Neural crest cell (in vitro differentiated cells): ENCODE measurements at regions not wholly inside any gene's neighbourhood (a gene's known extent, or its start where the extent isn't known, plus 50 kb on each side); places are given as distances from the start of the nearest gene placed in this dataset.

ENCODE experiments used
- DNase-seq: peaks from one replicate; pipeline ENCODE4 v3.0.0; 2021; ENCODE audit warnings: low read depth, mixed read lengths, low spot score
- H3K27ac Mint-ChIP-seq: one replicate; pipeline ENCODE4 v1.8.0; 2021; ENCODE audit warnings: mild to moderate bottlenecking, mixed read lengths; ENCODE audit not compliant: unreplicated experiment
- H3K27me3 Mint-ChIP-seq: 2 replicates; pipeline ENCODE4 v1.8.0; 2021; ENCODE audit warnings: low read depth, mild to moderate bottlenecking, mixed read lengths
- H3K36me3 Mint-ChIP-seq: 2 replicates; pipeline ENCODE4 v1.8.0; 2021; ENCODE audit warnings: low read depth, mild to moderate bottlenecking, mixed read lengths
- H3K4me1 Mint-ChIP-seq: 2 replicates; pipeline ENCODE4 v1.8.0; 2021; ENCODE audit warnings: mixed read lengths
- H3K4me3 Mint-ChIP-seq: one replicate; pipeline ENCODE4 v1.8.0; 2021; ENCODE audit warnings: mild to moderate bottlenecking, mixed read lengths
- H3K9me3 Mint-ChIP-seq: 2 replicates; pipeline ENCODE4 v1.8.0; 2021; ENCODE audit warnings: mixed read lengths
- CTCF ChIP-seq: fragments of 200-600 bp; sonication (generic); conservative IDR thresholded peaks from 2 replicates; pipeline ENCODE4 v1.5.0; 2021; ENCODE audit warnings: antibody characterized with exemption, mild to moderate bottlenecking

GRCh38 chr4:58961283-58961682 lies 1851.1 kb upstream of the IGFBP7 start:
- Mint-ChIP-seq H3K36me3 (no peaks in the 10 kb centered on the region), H3K4me1 (no peaks in the 10 kb centered on the region), H3K27me3 (no peaks in the 10 kb centered on the region), H3K4me3 (no peak overlapping the region), H3K9me3 (no peaks in the 10 kb centered on the region), H3K27ac (no peak overlapping the region)
- TF ChIP-seq CTCF = no peak
- no peak for DNase-seq

GRCh38 chr4:58961925-58962324 lies 1851.7 kb upstream of the IGFBP7 start:
- Mint-ChIP-seq H3K4me3 (no peak overlapping the region), H3K4me1 (no peaks in the 10 kb centered on the region), H3K27me3 (no peaks in the 10 kb centered on the region), H3K9me3 (no peaks in the 10 kb centered on the region), H3K27ac (no peak overlapping the region), H3K36me3 (no peaks in the 10 kb centered on the region)
- DNase-seq = no peak
- no peak for TF ChIP-seq CTCF

- Mint-ChIP-seq H3K9me3 (no peaks in the 10 kb centered on the region), H3K36me3 (no peaks in the 10 kb centered on the region), H3K4me1 (no peaks in the 10 kb centered on the region), H3K4me3 (no peak overlapping the region), H3K27me3 (no peaks in the 10 kb centered on the region), H3K27ac (no peak overlapping the region)
- no peak for TF ChIP-seq CTCF
- DNase-seq = no peak
These were observed 1852.2 kb upstream of the IGFBP7 start for GRCh38 chr4:58962424-58962823.

- H3K4me3 Mint-ChIP-seq = no peak overlapping the region
- no peaks in the 10 kb centered on the region for H3K4me1 Mint-ChIP-seq
- no peaks in the 10 kb centered on the region for H3K27me3 Mint-ChIP-seq
- H3K36me3 Mint-ChIP-seq = no peaks in the 10 kb centered on the region
- H3K9me3 Mint-ChIP-seq = peaks cover 3% of the 10 kb centered on the region
- H3K27ac Mint-ChIP-seq = no peak overlapping the region
- no peak for DNase-seq
- no peak for TF ChIP-seq CTCF
These were observed 1871.6 kb upstream of the IGFBP7 start for GRCh38 chr4:58981828-58982227.

- Mint-ChIP-seq H3K4me1 (no peaks in the 10 kb centered on the region), H3K27me3 (no peaks in the 10 kb centered on the region), H3K36me3 (no peaks in the 10 kb centered on the region), H3K4me3 (no peak overlapping the region), H3K9me3 (peaks cover 3% of the 10 kb centered on the region), H3K27ac (no peak overlapping the region)
- DNase-seq = no peak
- TF ChIP-seq CTCF = no peak
These were observed 1873.7 kb upstream of the IGFBP7 start for GRCh38 chr4:58983887-58984286.

GRCh38 chr4:59002148-59002547 lies 1892.0 kb upstream of the IGFBP7 start:
- no peak overlapping the region for H3K4me3 Mint-ChIP-seq
- no peak overlapping the region for H3K27ac Mint-ChIP-seq
- DNase-seq = no peak
- no peak for TF ChIP-seq CTCF
- H3K27me3 Mint-ChIP-seq = no peaks in the 10 kb centered on the region
- H3K9me3 Mint-ChIP-seq = no peaks in the 10 kb centered on the region
- no peaks in the 10 kb centered on the region for H3K4me1 Mint-ChIP-seq
- no peaks in the 10 kb centered on the region for H3K36me3 Mint-ChIP-seq
